Heart left ventricle (tissue), 13 donors: ENCODE measurements at regions not wholly inside any gene's neighbourhood (a gene's known extent, or its start where the extent isn't known, plus 50 kb on each side); places are given as distances from the start of the nearest gene placed in this dataset.

Experiments used
- CTCF ChIP-seq, 12 donors: fragments of 200-600 bp; sonication (generic) in 4 of 12; IDR thresholded peaks; one replicate each; pipeline versions ENCODE4 v1.5.0 to v1.8.0; 2018 to 2022; ENCODE audit warnings: antibody characterized with exemption in 12 of 12, mild to moderate bottlenecking in 5 of 12
- POLR2A ChIP-seq, 2 donors: fragments of 450-650 bp; IDR thresholded peaks; one replicate each; pipeline ENCODE4 v1.6.1; 2017; ENCODE audit warnings: antibody characterized with exemption in 2 of 2, mild to moderate bottlenecking in 2 of 2, moderate library complexity in 2 of 2
- donor health status: ischemic (EF 13 %, LVEDD 7.1; RV severe dilation, severe dysfunction).
- donor health status: DM: no; HTN: yes; CAD: no.
- donor health status: DM: no; HTN: no; CAD: no.
- donor health status: ischemic (EF 25% LVEDD 6.9; RV normal size, moderate dysfunction).
- donor health status: ischemic (EF 25% LVEDD 5.7; RV mildly dilated, moderate dysfunction).
- donor health status: ischemic (EF 35%, LVEDD 5.7; RV mildly dilated, moderate dysfunction).
- donor health status: nonischemic (EF 11% LVEDD 7.7; RV severe dilation, severe dysfunction).
- donor health status: DM: yes; HTN: yes; CAD: no.
- donor health status: PGD.
- donor health status: ischemic (EF 29% LVEDD 5.4; RV normal size, mild dysfunction).
- donor health status: nonischemic (EF 23%, LVEDD 6.1; RV moderate dilation, normal function).

DNA sequence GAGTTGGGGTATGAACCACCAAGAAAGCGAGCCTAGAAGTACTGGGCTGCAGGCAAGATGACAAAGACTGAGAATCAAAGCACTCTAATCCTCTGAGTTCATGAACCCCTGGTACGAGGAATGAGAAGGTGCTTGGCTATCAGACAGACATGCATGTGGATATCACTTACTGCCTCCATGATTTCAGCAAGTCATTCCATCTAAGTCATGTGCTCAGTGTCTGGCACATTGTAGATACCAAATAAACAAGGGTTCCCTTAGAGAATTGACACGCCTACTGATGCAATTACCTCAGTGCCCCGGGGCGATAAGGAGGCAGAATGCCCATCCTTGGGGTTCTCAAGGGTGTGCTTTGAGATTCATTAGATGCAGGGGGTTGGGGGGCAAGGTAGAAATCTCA lies 125.6 kb upstream of the PKDCC start:
- TF ChIP-seq CTCF (IDR thresholded peaks at IDR 0.05) (no peak), POLR2A (IDR thresholded peaks at IDR 0.05) (no peak)
